ENCODE measurements at regions not wholly inside any gene's neighbourhood (a gene's known extent, or its start where the extent isn't known, plus 50 kb on each side); places are given as distances from the start of the nearest gene placed in this dataset.
"Not testable (repeated sequence)": the region's sequence is repeated elsewhere in the genome, so short reads cannot be mapped to it uniquely, and the experiment has no call there.

DNA sequence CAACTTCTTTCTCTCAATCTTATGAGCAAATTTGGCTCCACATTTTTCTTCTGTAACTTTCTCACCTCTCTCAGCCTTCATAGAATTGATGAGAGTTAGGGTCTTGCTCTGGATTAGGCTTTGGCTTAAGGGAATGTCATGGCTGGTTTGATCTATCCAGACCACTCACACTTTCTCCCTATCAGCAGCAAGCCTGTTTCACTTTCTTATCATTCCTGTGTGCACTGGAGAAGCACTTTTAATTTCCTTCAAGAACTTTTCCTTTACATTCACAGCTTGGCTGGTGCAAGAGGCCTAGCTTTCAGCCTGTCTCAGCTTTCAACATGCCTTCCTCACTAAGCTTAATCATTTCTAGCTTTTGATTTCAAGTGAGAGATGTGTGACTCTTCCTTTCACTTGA, 134.5 kb upstream of the FZD8 start:
- not testable (repeated sequence) for TF ChIP-seq FOSL1 (IDR thresholded peaks at IDR 0.05; ENCODE audit: low read depth); POLR2A (IDR thresholded peaks at IDR 0.05; ENCODE audit: borderline replicate concordance, extremely low read depth, insufficient read depth, insufficient read length); POLR2AphosphoS5 (IDR thresholded peaks at IDR 0.05; ENCODE audit: low read depth, low read length); TCF7L2 (IDR thresholded peaks at IDR 0.05; ENCODE audit: borderline replicate concordance, extremely low read depth, insufficient read depth, insufficient read length); CBX3 (IDR thresholded peaks at IDR 0.05; ENCODE audit: low read depth); RAD21 (IDR thresholded peaks at IDR 0.05; ENCODE audit: low read depth); EZH2phosphoT487 (IDR thresholded peaks at IDR 0.05; ENCODE audit: borderline replicate concordance); SP1 (IDR thresholded peaks at IDR 0.05; ENCODE audit: low read depth); SRF (IDR thresholded peaks at IDR 0.05; ENCODE audit: low read depth); EGR1 (IDR thresholded peaks at IDR 0.05; ENCODE audit: low read depth)
- TF ChIP-seq, protein P1, sequence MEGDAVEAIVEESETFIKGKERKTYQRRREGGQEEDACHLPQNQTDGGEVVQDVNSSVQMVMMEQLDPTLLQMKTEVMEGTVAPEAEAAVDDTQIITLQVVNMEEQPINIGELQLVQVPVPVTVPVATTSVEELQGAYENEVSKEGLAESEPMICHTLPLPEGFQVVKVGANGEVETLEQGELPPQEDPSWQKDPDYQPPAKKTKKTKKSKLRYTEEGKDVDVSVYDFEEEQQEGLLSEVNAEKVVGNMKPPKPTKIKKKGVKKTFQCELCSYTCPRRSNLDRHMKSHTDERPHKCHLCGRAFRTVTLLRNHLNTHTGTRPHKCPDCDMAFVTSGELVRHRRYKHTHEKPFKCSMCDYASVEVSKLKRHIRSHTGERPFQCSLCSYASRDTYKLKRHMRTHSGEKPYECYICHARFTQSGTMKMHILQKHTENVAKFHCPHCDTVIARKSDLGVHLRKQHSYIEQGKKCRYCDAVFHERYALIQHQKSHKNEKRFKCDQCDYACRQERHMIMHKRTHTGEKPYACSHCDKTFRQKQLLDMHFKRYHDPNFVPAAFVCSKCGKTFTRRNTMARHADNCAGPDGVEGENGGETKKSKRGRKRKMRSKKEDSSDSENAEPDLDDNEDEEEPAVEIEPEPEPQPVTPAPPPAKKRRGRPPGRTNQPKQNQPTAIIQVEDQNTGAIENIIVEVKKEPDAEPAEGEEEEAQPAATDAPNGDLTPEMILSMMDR (IDR thresholded peaks at IDR 0.05 in 2 of 3, conservative IDR thresholded peaks at IDR 0.05 in 1 of 3; ENCODE audit: borderline replicate concordance in 1 of 3, insufficient read depth in 1 of 3, low read depth in 2 of 3, low read length in 2 of 3): not testable (repeated sequence)
- TF ChIP-seq, protein P2, sequence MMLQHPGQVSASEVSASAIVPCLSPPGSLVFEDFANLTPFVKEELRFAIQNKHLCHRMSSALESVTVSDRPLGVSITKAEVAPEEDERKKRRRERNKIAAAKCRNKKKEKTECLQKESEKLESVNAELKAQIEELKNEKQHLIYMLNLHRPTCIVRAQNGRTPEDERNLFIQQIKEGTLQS (IDR thresholded peaks at IDR 0.05): not testable (repeated sequence)
- TF ChIP-seq, protein P3, sequence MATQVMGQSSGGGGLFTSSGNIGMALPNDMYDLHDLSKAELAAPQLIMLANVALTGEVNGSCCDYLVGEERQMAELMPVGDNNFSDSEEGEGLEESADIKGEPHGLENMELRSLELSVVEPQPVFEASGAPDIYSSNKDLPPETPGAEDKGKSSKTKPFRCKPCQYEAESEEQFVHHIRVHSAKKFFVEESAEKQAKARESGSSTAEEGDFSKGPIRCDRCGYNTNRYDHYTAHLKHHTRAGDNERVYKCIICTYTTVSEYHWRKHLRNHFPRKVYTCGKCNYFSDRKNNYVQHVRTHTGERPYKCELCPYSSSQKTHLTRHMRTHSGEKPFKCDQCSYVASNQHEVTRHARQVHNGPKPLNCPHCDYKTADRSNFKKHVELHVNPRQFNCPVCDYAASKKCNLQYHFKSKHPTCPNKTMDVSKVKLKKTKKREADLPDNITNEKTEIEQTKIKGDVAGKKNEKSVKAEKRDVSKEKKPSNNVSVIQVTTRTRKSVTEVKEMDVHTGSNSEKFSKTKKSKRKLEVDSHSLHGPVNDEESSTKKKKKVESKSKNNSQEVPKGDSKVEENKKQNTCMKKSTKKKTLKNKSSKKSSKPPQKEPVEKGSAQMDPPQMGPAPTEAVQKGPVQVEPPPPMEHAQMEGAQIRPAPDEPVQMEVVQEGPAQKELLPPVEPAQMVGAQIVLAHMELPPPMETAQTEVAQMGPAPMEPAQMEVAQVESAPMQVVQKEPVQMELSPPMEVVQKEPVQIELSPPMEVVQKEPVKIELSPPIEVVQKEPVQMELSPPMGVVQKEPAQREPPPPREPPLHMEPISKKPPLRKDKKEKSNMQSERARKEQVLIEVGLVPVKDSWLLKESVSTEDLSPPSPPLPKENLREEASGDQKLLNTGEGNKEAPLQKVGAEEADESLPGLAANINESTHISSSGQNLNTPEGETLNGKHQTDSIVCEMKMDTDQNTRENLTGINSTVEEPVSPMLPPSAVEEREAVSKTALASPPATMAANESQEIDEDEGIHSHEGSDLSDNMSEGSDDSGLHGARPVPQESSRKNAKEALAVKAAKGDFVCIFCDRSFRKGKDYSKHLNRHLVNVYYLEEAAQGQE (IDR thresholded peaks at IDR 0.05; ENCODE audit: low read depth): not testable (repeated sequence)
